K562 (cell line): ENCODE measurements at regions not wholly inside any gene's neighbourhood (a gene's known extent, or its start where the extent isn't known, plus 50 kb on each side); places are given as distances from the start of the nearest gene placed in this dataset.

ENCODE experiments used
- ATAC-seq: fragments of 200-7000 bp; cut with Tn5 transposase; 3 replicates; pipeline ENCODE4 v1.9.1; 2020; ENCODE audit warnings: moderate library complexity
- BruUV-seq: library from RNA; stranded (reverse); fragments of 400-500 nt; replicated peaks from 2 replicates; lab custom pipeline; 2021; lab: Mats Ljungman, UMichigan
- CTCF ChIA-PET: fragments of 300-600 bp; formaldehyde crosslinking; extraction: SDS; loops from one replicate; lab custom pipeline; 2021; ENCODE audit warnings: low intra/inter-chr PET ratio; lab: Yijun Ruan, JAX
- POLR2A ChIA-PET: fragments of 300-600, 350-650 bp; sonication (Branson Sonifier 250); formaldehyde crosslinking; extraction: SDS; loops from one replicate; lab custom pipeline; 2021; ENCODE audit warnings: antibody characterized with exemption, inconsistent platforms; lab: Yijun Ruan, JAX
- DNase-seq, 4 experiments: peaks; one replicate each; pipeline versions ENCODE4 v3.0.0 to v3.0.0-alpha.2; 2011 to 2018; ENCODE audit warnings: low spot score in 3 of 4, mixed read lengths in 3 of 4; ENCODE audit errors: extremely low read depth in 1 of 4
- FAIRE-seq: peaks from 2 replicates; lab custom pipeline; 2011; peaks lifted over from hg19 to GRCh38; lab: Jason Lieb, UNC
- H2AFZ ChIP-seq: 2 replicates; pipeline ENCODE4 v1.6.0; 2011; ENCODE audit warnings: low read depth, low read length, control low read depth, inconsistent platforms
- H3K27ac ChIP-seq: fragments of 200-600 bp; 3 replicates; pipeline ENCODE4 v1.8.0; 2011; ENCODE audit warnings: low read depth, mild to moderate bottlenecking, control low read depth, inconsistent platforms, low read length, moderate library complexity, mixed read lengths; ENCODE audit errors: extremely low read depth
- H3K27me3 ChIP-seq, 2 experiments: fragments of 300-600 bp in 1 of 2; 2 replicates in 1 of 2; 3 replicates in 1 of 2; pipeline versions ENCODE4 v1.6.0 to v1.8.0; 2011; ENCODE audit warnings: inconsistent platforms in 2 of 2, low read length in 2 of 2, mild to moderate bottlenecking in 1 of 2, mixed read lengths in 1 of 2, moderate library complexity in 1 of 2; ENCODE audit not compliant: control insufficient read depth in 2 of 2, insufficient read depth in 2 of 2
- H3K36me3 ChIP-seq: fragments of 300-600 bp; 3 replicates; pipeline ENCODE4 v1.8.0; 2011; ENCODE audit warnings: mild to moderate bottlenecking, low read length, inconsistent platforms; ENCODE audit not compliant: control insufficient read depth, insufficient read depth
- H3K4me1 ChIP-seq, 2 experiments: fragments of 200-600 bp in 1 of 2; replicated peaks in 1 of 2; 2 replicates in 1 of 2; 3 replicates in 1 of 2; pipeline versions ENCODE4 v1.5.1 to v1.8.0; 2011; ENCODE audit warnings: inconsistent platforms in 2 of 2, low read length in 2 of 2, mild to moderate bottlenecking in 1 of 2, mixed read lengths in 1 of 2, moderate library complexity in 1 of 2; ENCODE audit not compliant: control insufficient read depth in 2 of 2, insufficient read depth in 2 of 2
- H3K4me2 ChIP-seq: 2 replicates; pipeline ENCODE4 v1.6.1; 2011; ENCODE audit warnings: low read length, control low read depth, inconsistent platforms, mixed read lengths; ENCODE audit not compliant: insufficient read depth
- H3K4me3 ChIP-seq: fragments of 200-600 bp; sonication (generic), shearing (Covaris generic); 2 replicates; pipeline ENCODE4 v1.5.1; 2016; ENCODE audit warnings: control low read depth, inconsistent platforms
- H3K79me2 ChIP-seq: fragments of 200-600 bp; 3 replicates; pipeline ENCODE4 v1.8.0; 2011; ENCODE audit warnings: low read length, inconsistent platforms; ENCODE audit not compliant: control insufficient read depth, insufficient read depth
- H3K9ac ChIP-seq, 2 experiments: 2 replicates each; pipeline versions ENCODE4 v1.6.0 to v1.6.1; 2011; ENCODE audit warnings: low read depth in 2 of 2, low read length in 2 of 2, control low read depth in 1 of 2, inconsistent platforms in 1 of 2, mild to moderate bottlenecking in 1 of 2, mixed read lengths in 1 of 2; ENCODE audit not compliant: insufficient read depth in 1 of 2
- H3K9me1 ChIP-seq: one replicate; pipeline ENCODE4 v1.6.0; 2011; ENCODE audit warnings: inconsistent platforms, mild to moderate bottlenecking, low read length, moderate library complexity; ENCODE audit not compliant: control insufficient read depth, insufficient read depth
- H3K9me3 ChIP-seq: replicated peaks from 2 replicates; pipeline ENCODE4 v1.5.1; 2011; ENCODE audit warnings: low read depth, low read length, inconsistent platforms; ENCODE audit not compliant: control insufficient read depth, insufficient read depth
- H4K20me1 ChIP-seq: replicated peaks from 2 replicates; pipeline ENCODE4 v1.6.1; 2011; ENCODE audit warnings: low read length, inconsistent platforms, mixed read lengths; ENCODE audit not compliant: control insufficient read depth, insufficient read depth
- BCOR ChIP-seq: fragments of 450-650 bp; IDR thresholded peaks from 2 replicates; pipeline ENCODE4 v1.6.1; 2016
- BRCA1 ChIP-seq, 2 experiments: fragments of 450-650 bp in 1 of 2; sonication (generic) in 1 of 2; formaldehyde crosslinking in 1 of 2; IDR thresholded peaks; 2 replicates each; pipeline versions ENCODE4 v1.5.0 to v1.6.1; 2017 to 2020; ENCODE audit warnings: mild to moderate bottlenecking in 1 of 2, missing genetic modification reagents in 1 of 2
- CBX8 ChIP-seq: fragments of 200-600 bp; sonication (generic); IDR thresholded peaks from 2 replicates; pipeline ENCODE4 v1.6.1; 2012; ENCODE audit warnings: borderline replicate concordance, mixed run types, low read depth, mild to moderate bottlenecking, moderate library complexity, mixed read lengths, low read length, control low read depth, inconsistent platforms; ENCODE audit not compliant: poor library complexity, severe bottlenecking; ENCODE audit errors: extremely low read depth
- DPF2 ChIP-seq: fragments of 450-650 bp; IDR thresholded peaks from 2 replicates; pipeline ENCODE4 v1.6.1; 2016
- KAT7 ChIP-seq: sonication (generic); formaldehyde crosslinking; IDR thresholded peaks from 2 replicates; pipeline ENCODE4 v1.8.0; 2022; ENCODE audit warnings: missing genetic modification reagents, mild to moderate bottlenecking, borderline replicate concordance
- MEIS2 ChIP-seq: fragments of 450-650 bp; IDR thresholded peaks from 2 replicates; pipeline ENCODE4 v1.6.1; 2014; ENCODE audit warnings: mild to moderate bottlenecking; ENCODE audit not compliant: partially characterized antibody
- NEUROD1 ChIP-seq: fragments of 150-350 bp; IDR thresholded peaks from 2 replicates; pipeline ENCODE4 v1.6.1; 2014; ENCODE audit warnings: borderline replicate concordance, low read length, low read depth; ENCODE audit not compliant: partially characterized antibody
- RBM25 ChIP-seq: fragments of 200-400 bp; formaldehyde crosslinking; IDR thresholded peaks from 2 replicates; pipeline ENCODE4 v1.6.1; 2018; ENCODE audit warnings: low read length, low read depth, moderate library complexity; ENCODE audit not compliant: severe bottlenecking
- SMC3 ChIP-seq: conservative IDR thresholded peaks from 2 replicates; pipeline ENCODE4 v1.6.1; 2011; ENCODE audit warnings: low read depth, low read length, improper control_type of control experiment; ENCODE audit not compliant: insufficient read depth
- USF2 ChIP-seq: sonication (generic); formaldehyde crosslinking; IDR thresholded peaks from 2 replicates; pipeline ENCODE4 v1.5.0; 2020; ENCODE audit warnings: missing genetic modification reagents
- ZFP36 ChIP-seq: fragments of 150-350 bp; IDR thresholded peaks from 2 replicates; pipeline ENCODE4 v1.6.1; 2018; ENCODE audit warnings: low read length, low read depth; ENCODE audit not compliant: partially characterized antibody
- ZNF124 ChIP-seq: sonication (generic); formaldehyde crosslinking; IDR thresholded peaks from 2 replicates; pipeline ENCODE4 v1.8.1; 2022; ENCODE audit warnings: missing genetic modification reagents
- ZNF224 ChIP-seq: sonication (generic); formaldehyde crosslinking; IDR thresholded peaks from 2 replicates; pipeline ENCODE4 v1.8.0; 2022; ENCODE audit warnings: mild to moderate bottlenecking, missing genetic modification reagents
- whole genome bisulfite sequencing: fragments of 100-300 bp; shearing (Covaris generic); methylation state at CpG from one replicate; pipeline ENCODE4 v1.1.6; 2016; ENCODE audit warnings: low coverage, mixed read lengths; ENCODE audit not compliant: insufficient coverage; ENCODE audit errors: missing lambda C conversion rate; 5-methylcytosine and 5-hydroxymethylcytosine counted together
- in situ Hi-C: fragments of 300-500 bp; cut with MboI; formaldehyde crosslinking; loops from 4 replicates; pipeline ENCODE4 v1.15.0; 2018; ENCODE audit warnings: inconsistent platforms, mixed read lengths
- intact Hi-C: fragments of 100-400 bp; cut with micrococcal nuclease; formaldehyde crosslinking; loops from 2 replicates; pipeline ENCODE4 v1.14.2; 2022

- POLR2A ChIA-PET = no interaction called here
- in situ Hi-C loops = no loop called here
Measured at GRCh38 chr16:86757704-86758040, 179.3 kb downstream of the FOXL1 start.

More at GRCh38 chr16:86757704-86758040, 179.3 kb downstream of the FOXL1 start:
- Histone ChIP-seq H3K4me2 (no peak overlapping the region), H4K20me1 (peaks cover 5% of the 10 kb centered on the region; the same call in 1 of the 2 replicates), H3K9me1 (no peaks in the 10 kb centered on the region), H3K36me3 (no peaks in the 10 kb centered on the region), H3K4me1 (peaks cover 0 to 2% of the 10 kb centered on the region in 2 experiments; a peak in 2 of 5 replicates), H3K9ac (no peak overlapping the region), H3K4me3 (no peak overlapping the region), H2AFZ (no peak overlapping the region), H3K79me2 (no peaks in the 10 kb centered on the region), H3K27ac (no peak overlapping the region), H3K27me3 (peaks cover 36 to 73% of the 10 kb centered on the region in 2 experiments), H3K9me3 (no peaks in the 10 kb centered on the region)
- TF ChIP-seq DPF2 (no peak), SMC3 (no peak), CBX8 (no peak), RBM25 (peak; percentile 89), ZNF124 (no peak), BRCA1 (IDR thresholded peaks at IDR 0.05) (no peak), BRCA1 (CRISPR knock-in tag; IDR thresholded peaks at IDR 0.05) (no peak), MEIS2 (no peak), ZNF224 (CRISPR knock-in tag) (no peak), ZFP36 (peak; percentile 79), BCOR (peak; percentile 49; the same call in 1 of the 2 replicates), USF2 (CRISPR knock-in tag) (no peak), NEUROD1 (no peak), KAT7 (CRISPR knock-in tag) (no peak)
- WGBS = 0% methylated on average over 3 of the region's 3 CpGs
- CTCF ChIA-PET = no interaction called here
- no TSS peak for BruUV-seq
- FAIRE-seq (no peak), DNase-seq (no peak), ATAC-seq (no peak)
- intact Hi-C loops = no loop called here
